Transverse colon (tissue), 4 donors: ENCODE measurements at regions not wholly inside any gene's neighbourhood (a gene's known extent, or its start where the extent isn't known, plus 50 kb on each side); places are given as distances from the start of the nearest gene placed in this dataset.

ENCODE experiments used
- DNase-seq: peaks from one replicate; pipeline ENCODE4 v3.0.0-alpha.2; 2019
- H3K27ac ChIP-seq, 4 donors: fragments of 200-600 bp; sonication (generic); 2 replicates each; pipeline ENCODE4 v1.5.1; 2016 to 2018; ENCODE audit warnings: inconsistent platforms in 4 of 4
- H3K27me3 ChIP-seq: fragments of 200-600 bp; sonication (generic); 2 replicates; pipeline ENCODE4 v1.5.1; 2017; ENCODE audit warnings: inconsistent platforms
- H3K36me3 ChIP-seq, 4 donors: fragments of 200-600 bp; sonication (generic); 2 replicates each; pipeline ENCODE4 v1.5.1; 2017 to 2019; ENCODE audit warnings: inconsistent platforms in 4 of 4
- H3K4me1 ChIP-seq, 4 donors: fragments of 200-600 bp; sonication (generic); 2 replicates each; pipeline ENCODE4 v1.5.1; 2017 to 2020; ENCODE audit warnings: inconsistent platforms in 4 of 4
- H3K4me3 ChIP-seq, 4 donors: fragments of 200-600 bp; sonication (generic); 1 replicate in 1 of 4; 2 replicates in 3 of 4; pipeline versions ENCODE4 v1.5.1 to v1.6.1; 2017 to 2019; ENCODE audit warnings: inconsistent platforms in 4 of 4
- H3K9me3 ChIP-seq, 2 donors: fragments of 200-600 bp; sonication (generic); 2 replicates each; pipeline ENCODE4 v1.5.1; 2017 to 2019; ENCODE audit warnings: inconsistent platforms in 2 of 2
- EP300 ChIP-seq: sonication (generic); formaldehyde crosslinking; IDR thresholded peaks from one replicate; pipeline ENCODE4 v1.6.1; 2017; ENCODE audit warnings: antibody characterized with exemption, low read depth
- POLR2A ChIP-seq: fragments of 450-650 bp; IDR thresholded peaks from one replicate; pipeline ENCODE4 v1.6.1; 2016; ENCODE audit warnings: antibody characterized with exemption, mild to moderate bottlenecking, moderate library complexity
- POLR2AphosphoS5 ChIP-seq, 3 donors: sonication (generic); formaldehyde crosslinking; IDR thresholded peaks; one replicate each; pipeline ENCODE4 v1.6.1; 2016; ENCODE audit warnings: antibody characterized with exemption in 3 of 3
- WGBS, 2 donors: methylation state at CpG; one replicate each; pipeline ENCODE4 v1.1.5; 2018; ENCODE audit warnings: low coverage in 1 of 2; 5-methylcytosine and 5-hydroxymethylcytosine counted together
- in situ Hi-C, 4 donors: fragments of 200-750 bp; cut with MboI; loops; one replicate each; pipeline versions ENCODE4 v1.15.0 to v1.15.1; 2017; ENCODE audit warnings: low sequenced_read_pairs in 3 of 4, low pct_ligation_motif_present in 1 of 4, low pct_unique_long_range_greater_than_20kb in 1 of 4
- intact Hi-C: fragments of 100-400 bp; cut with DNase I; formaldehyde crosslinking; loops from one replicate; pipeline ENCODE4 v1.15.1; 2023; ENCODE audit warnings: low total_unique reads
- TF ChIP-seq, protein P1 (sequence below), 5 experiments: fragments of 200-600 bp in 3 of 5; fragments of 450-650 bp in 2 of 5; sonication (generic) in 3 of 5; IDR thresholded peaks; 1 replicate in 2 of 5; 2 replicates in 3 of 5; pipeline ENCODE4 v1.5.1; 2016 to 2017; ENCODE audit warnings: antibody characterized with exemption in 5 of 5, inconsistent platforms in 3 of 5, mild to moderate bottlenecking in 2 of 5, moderate library complexity in 1 of 5

DNA sequence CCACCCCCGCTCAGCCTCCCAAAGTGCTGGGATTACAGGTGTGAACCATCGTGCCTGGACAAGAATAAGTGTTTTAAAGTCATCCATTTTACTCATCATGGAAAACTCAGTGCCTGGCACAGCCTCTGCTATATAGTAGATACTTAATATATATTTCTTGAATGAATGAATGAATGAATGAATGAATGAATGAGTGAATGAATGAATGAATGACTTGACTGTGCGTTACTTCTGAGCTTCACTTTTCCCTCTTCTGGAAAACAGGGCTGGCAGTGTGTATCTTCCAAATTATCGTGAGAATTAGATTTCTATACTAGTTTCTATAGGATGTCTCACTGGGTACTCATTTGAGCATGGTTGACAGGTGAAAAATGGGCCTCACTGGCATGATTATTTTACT lies 307.3 kb upstream of the ERCC4 start:
- H3K27ac ChIP-seq = no peak overlapping the region
- no peaks in the 10 kb centered on the region for H3K9me3 ChIP-seq
- H3K36me3 ChIP-seq = no peaks in the 10 kb centered on the region
- H3K27me3 ChIP-seq = no peaks in the 10 kb centered on the region
- no peak for DNase-seq
- H3K4me1 ChIP-seq = no peaks in the 10 kb centered on the region
- WGBS, 2 donors = 71 to 81% methylated on average over 4 of the region's 4 CpGs
- intact Hi-C loops = no loop called here
- in situ Hi-C loops = no loop called here
- TF ChIP-seq POLR2AphosphoS5 (IDR thresholded peaks at IDR 0.05) (no peak), POLR2A (no peak), EP300 (no peak)
- TF ChIP-seq, protein P1, sequence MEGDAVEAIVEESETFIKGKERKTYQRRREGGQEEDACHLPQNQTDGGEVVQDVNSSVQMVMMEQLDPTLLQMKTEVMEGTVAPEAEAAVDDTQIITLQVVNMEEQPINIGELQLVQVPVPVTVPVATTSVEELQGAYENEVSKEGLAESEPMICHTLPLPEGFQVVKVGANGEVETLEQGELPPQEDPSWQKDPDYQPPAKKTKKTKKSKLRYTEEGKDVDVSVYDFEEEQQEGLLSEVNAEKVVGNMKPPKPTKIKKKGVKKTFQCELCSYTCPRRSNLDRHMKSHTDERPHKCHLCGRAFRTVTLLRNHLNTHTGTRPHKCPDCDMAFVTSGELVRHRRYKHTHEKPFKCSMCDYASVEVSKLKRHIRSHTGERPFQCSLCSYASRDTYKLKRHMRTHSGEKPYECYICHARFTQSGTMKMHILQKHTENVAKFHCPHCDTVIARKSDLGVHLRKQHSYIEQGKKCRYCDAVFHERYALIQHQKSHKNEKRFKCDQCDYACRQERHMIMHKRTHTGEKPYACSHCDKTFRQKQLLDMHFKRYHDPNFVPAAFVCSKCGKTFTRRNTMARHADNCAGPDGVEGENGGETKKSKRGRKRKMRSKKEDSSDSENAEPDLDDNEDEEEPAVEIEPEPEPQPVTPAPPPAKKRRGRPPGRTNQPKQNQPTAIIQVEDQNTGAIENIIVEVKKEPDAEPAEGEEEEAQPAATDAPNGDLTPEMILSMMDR (IDR thresholded peaks at IDR 0.05) = no peak
- H3K4me3 ChIP-seq = no peak overlapping the region

DNA sequence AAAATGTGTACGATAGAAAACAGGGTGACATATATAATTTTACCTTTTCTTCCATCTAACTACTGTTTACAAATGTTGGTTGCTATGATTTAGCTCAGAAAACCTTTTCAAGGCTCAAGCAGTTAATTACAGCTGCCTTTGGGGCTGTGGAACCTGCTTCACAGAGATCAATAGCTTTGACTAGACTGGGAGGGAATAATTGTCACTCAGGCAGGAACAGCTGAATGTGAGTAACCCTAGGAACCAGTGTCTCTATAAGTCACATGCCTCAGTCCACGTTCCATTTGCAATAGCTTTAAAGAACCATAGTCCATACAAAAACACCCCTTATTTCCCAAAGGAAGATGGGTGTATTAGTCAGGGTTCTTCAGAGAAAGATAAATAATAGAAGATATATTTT lies 306.8 kb upstream of the ERCC4 start:
- in situ Hi-C loops = no loop called here
- no peak overlapping the region for H3K4me3 ChIP-seq
- no peak for DNase-seq
- intact Hi-C loops = no loop called here
- no peak overlapping the region for H3K27ac ChIP-seq
- no peaks in the 10 kb centered on the region for H3K9me3 ChIP-seq
- TF ChIP-seq POLR2A (no peak), EP300 (no peak), POLR2AphosphoS5 (IDR thresholded peaks at IDR 0.05) (no peak)
- TF ChIP-seq, protein P1 (IDR thresholded peaks at IDR 0.05) = no peak
- no peaks in the 10 kb centered on the region for H3K4me1 ChIP-seq
- no peaks in the 10 kb centered on the region for H3K36me3 ChIP-seq
- no peaks in the 10 kb centered on the region for H3K27me3 ChIP-seq
- whole genome bisulfite sequencing, 2 donors = 48 to 69% methylated on average over 2 of the region's 2 CpGs

DNA sequence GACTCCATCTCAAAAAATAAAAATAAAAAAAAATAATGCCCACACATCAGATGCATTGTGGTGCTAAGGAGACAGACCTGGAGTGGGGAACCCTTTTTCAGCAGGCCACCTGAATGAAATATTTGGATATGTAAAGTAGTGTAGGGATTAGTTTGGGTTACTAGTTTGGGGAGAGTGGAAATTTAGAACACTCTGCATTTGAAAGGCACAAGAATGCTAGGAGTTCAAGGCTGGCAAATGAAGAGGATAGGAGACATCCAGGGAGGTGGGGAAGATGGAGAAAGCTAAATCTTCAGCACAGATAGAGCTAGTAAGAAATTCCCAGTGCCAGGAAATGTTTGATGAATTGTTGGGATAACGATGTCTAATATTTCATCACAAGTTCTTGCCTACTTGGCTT lies 298.3 kb upstream of the ERCC4 start:
- in situ Hi-C loops = no loop called here
- WGBS, 2 donors = 70% methylated on average over 1 of the region's 1 CpG; no CpG with 5 or more reads in 1 of the 2 donors
- no peaks in the 10 kb centered on the region for H3K27me3 ChIP-seq

DNA sequence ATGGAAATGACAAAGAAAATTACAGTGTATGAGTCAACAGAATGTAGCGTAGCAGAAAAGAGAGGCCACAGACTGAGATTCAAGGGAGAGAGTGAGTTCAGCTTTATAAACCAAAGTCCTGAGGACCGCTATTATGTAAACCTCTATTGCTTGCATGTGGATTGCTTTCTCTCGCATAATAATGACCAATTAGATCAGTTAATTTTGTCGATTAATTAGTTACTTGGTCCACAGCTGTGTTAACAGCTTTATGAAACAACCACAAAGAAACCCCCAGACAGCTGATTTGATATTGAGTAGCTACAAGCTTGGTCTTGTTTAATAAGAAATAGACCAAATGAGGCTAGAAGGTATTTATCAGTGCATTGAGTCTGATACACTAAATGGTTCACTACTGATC lies 291.8 kb upstream of the ERCC4 start:
- 84 to 88% methylated on average over 4 of the region's 4 CpGs for WGBS, 2 donors
- no peak for DNase-seq
- TF ChIP-seq POLR2AphosphoS5 (IDR thresholded peaks at IDR 0.05) (no peak), EP300 (no peak), POLR2A (no peak)
- TF ChIP-seq, protein P1 (IDR thresholded peaks at IDR 0.05) = no peak
- no peak overlapping the region for H3K4me3 ChIP-seq
- H3K36me3 ChIP-seq = no peaks in the 10 kb centered on the region
- no peak overlapping the region for H3K27ac ChIP-seq
- intact Hi-C loops = no loop called here
- H3K4me1 ChIP-seq = no peaks in the 10 kb centered on the region
- no peaks in the 10 kb centered on the region for H3K9me3 ChIP-seq
- H3K27me3 ChIP-seq = no peaks in the 10 kb centered on the region
- in situ Hi-C loops = no loop called here

More for the DNA sequence above, 298.3 kb upstream of the ERCC4 start:
- H3K9me3 ChIP-seq = no peaks in the 10 kb centered on the region
- no peaks in the 10 kb centered on the region for H3K36me3 ChIP-seq
- no peak overlapping the region for H3K4me3 ChIP-seq
- TF ChIP-seq POLR2AphosphoS5 (IDR thresholded peaks at IDR 0.05) (no peak), EP300 (no peak)
- TF ChIP-seq, protein P1 (IDR thresholded peaks at IDR 0.05) = no peak
- H3K27ac ChIP-seq = no peak overlapping the region
- intact Hi-C loops = no loop called here
- DNase-seq = no peak
- H3K4me1 ChIP-seq = no peaks in the 10 kb centered on the region
